WERI-Rb-1 (cell line): ENCODE measurements at regions not wholly inside any gene's neighbourhood (a gene's known extent, or its start where the extent isn't known, plus 50 kb on each side); places are given as distances from the start of the nearest gene placed in this dataset.

Experiments
- DNase-seq: peaks from one replicate; pipeline ENCODE4 v3.0.0-alpha.2; 2020
- H3K27ac ChIP-seq: fragments of 250-450 bp; sonication (Bioruptor Pico); 2 replicates; pipeline ENCODE4 v1.5.1; 2020; ENCODE audit warnings: mild to moderate bottlenecking, moderate library complexity
- H3K27me3 ChIP-seq: fragments of 250-450 bp; sonication (Bioruptor Pico); 2 replicates; pipeline ENCODE4 v1.5.1; 2021; ENCODE audit warnings: mild to moderate bottlenecking, low read depth, moderate library complexity; ENCODE audit not compliant: insufficient read depth, severe bottlenecking
- H3K36me3 ChIP-seq: fragments of 250-450 bp; sonication (Bioruptor Pico); 2 replicates; pipeline ENCODE4 v1.5.1; 2020; ENCODE audit warnings: mild to moderate bottlenecking, moderate library complexity
- H3K4me3 ChIP-seq: 2 replicates; pipeline ENCODE4 v1.5.1; 2011; ENCODE audit warnings: low read depth, mild to moderate bottlenecking, control low read depth, low read length
- H3K9me3 ChIP-seq: fragments of 250-450 bp; sonication (Bioruptor Pico); 2 replicates; pipeline ENCODE4 v1.5.1; 2021; ENCODE audit warnings: mild to moderate bottlenecking, moderate library complexity; ENCODE audit not compliant: severe bottlenecking
- CTCF ChIP-seq: IDR thresholded peaks from 2 replicates; pipeline ENCODE4 v1.5.1; 2011; ENCODE audit warnings: low read depth, mild to moderate bottlenecking, control low read depth, inconsistent platforms, low read length

- no peak for TF ChIP-seq CTCF
- H3K27me3 ChIP-seq, result no peaks in the 10 kb centered on the region
- no peaks in the 10 kb centered on the region for H3K9me3 ChIP-seq
- no peak overlapping the region for H3K27ac ChIP-seq
- no peak for DNase-seq
- H3K36me3 ChIP-seq, result no peaks in the 10 kb centered on the region
- H3K4me3 ChIP-seq, result no peak overlapping the region
These were observed 210.7 kb upstream of the DMRT1 start for GRCh38 chr9:630817-631216.

- Histone ChIP-seq H3K9me3 (no peaks in the 10 kb centered on the region), H3K36me3 (no peaks in the 10 kb centered on the region), H3K27ac (no peak overlapping the region), H3K4me3 (no peak overlapping the region), H3K27me3 (no peaks in the 10 kb centered on the region)
- TF ChIP-seq CTCF, result no peak
- DNase-seq, result no peak
These were observed 209.9 kb upstream of the DMRT1 start for GRCh38 chr9:631596-631995.

- TF ChIP-seq CTCF, result no peak
These were observed 208.0 kb upstream of the DMRT1 start for GRCh38 chr9:633461-633860.

GRCh38 chr9:636931-637591 is 204.4 kb upstream of the DMRT1 start:
- Histone ChIP-seq H3K9me3 (no peaks in the 10 kb centered on the region), H3K27ac (no peak overlapping the region), H3K4me3 (no peak overlapping the region), H3K27me3 (no peaks in the 10 kb centered on the region), H3K36me3 (0 out of 2 replicates have a peak, but pooled peaks cover 5% of the 10 kb centered on the region)
- no peak for TF ChIP-seq CTCF
- DNase-seq, result no peak

More at GRCh38 chr9:633461-633860, 208.0 kb upstream of the DMRT1 start:
- Histone ChIP-seq H3K36me3 (no peaks in the 10 kb centered on the region), H3K9me3 (no peaks in the 10 kb centered on the region), H3K4me3 (no peak overlapping the region), H3K27me3 (no peaks in the 10 kb centered on the region), H3K27ac (no peak overlapping the region)
- DNase-seq, result no peak

- Histone ChIP-seq H3K27me3 (no peaks in the 10 kb centered on the region), H3K4me3 (no peak overlapping the region), H3K27ac (no peak overlapping the region), H3K9me3 (no peaks in the 10 kb centered on the region), H3K36me3 (0 out of 2 replicates have a peak, but pooled peaks cover 5% of the 10 kb centered on the region)
- TF ChIP-seq CTCF, result no peak
- no peak for DNase-seq
These were observed 203.3 kb upstream of the DMRT1 start for GRCh38 chr9:638152-638551.

- Histone ChIP-seq H3K27ac (peak overlapping the region; percentile 55), H3K36me3 (peaks cover 5% of the 10 kb centered on the region; the same call in 1 of the 2 replicates), H3K27me3 (no peaks in the 10 kb centered on the region), H3K4me3 (0 out of 2 replicates have a peak overlapping the region, but pooled peaks have one; percentile 18), H3K9me3 (no peaks in the 10 kb centered on the region)
- peak; percentile 72 for DNase-seq
- TF ChIP-seq CTCF, result no peak
These were observed 199.5 kb upstream of the DMRT1 start for GRCh38 chr9:642014-642413.
